ENCODE measurements at regions not wholly inside any gene's neighbourhood (a gene's known extent, or its start where the extent isn't known, plus 50 kb on each side); places are given as distances from the start of the nearest gene placed in this dataset.

GRCh38 chr2:6281524-6281923 is 584.2 kb downstream of the CMPK2 start:
- no peak for DNase-seq (ENCODE audit: low read depth, low spot score)

DNA sequence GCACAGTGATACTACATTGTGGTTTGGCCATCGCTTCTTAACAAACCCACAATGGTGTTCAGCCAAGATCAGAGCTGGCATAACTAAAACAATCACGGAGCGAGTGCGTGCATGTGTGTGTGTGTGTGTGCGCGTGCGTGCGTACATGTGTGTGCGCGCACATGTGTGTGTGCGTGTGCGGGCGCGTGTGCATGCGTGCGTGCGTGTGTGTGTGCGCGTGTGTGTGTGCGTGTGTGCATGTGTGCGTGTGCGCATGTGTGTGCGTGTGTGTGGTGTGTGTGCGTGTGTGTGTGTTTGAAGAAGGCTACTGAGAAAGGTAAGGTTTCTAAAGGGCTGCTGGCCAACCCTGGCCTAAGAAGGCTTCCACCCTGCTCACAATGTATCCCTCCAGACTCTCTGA is 582.4 kb downstream of the CMPK2 start:
- DNase-seq (ENCODE audit: low read depth, low spot score) = no peak

- no peak for DNase-seq (ENCODE audit: low read depth, low spot score)
These were observed 578.3 kb downstream of the CMPK2 start for GRCh38 chr2:6287406-6287805.

- no peak for DNase-seq (ENCODE audit: low read depth, low spot score)
These were observed 576.9 kb downstream of the CMPK2 start for GRCh38 chr2:6288791-6289190.

- no peak for DNase-seq (ENCODE audit: low read depth, low spot score)
These were observed 575.3 kb downstream of the CMPK2 start for GRCh38 chr2:6290217-6291015.

DNA sequence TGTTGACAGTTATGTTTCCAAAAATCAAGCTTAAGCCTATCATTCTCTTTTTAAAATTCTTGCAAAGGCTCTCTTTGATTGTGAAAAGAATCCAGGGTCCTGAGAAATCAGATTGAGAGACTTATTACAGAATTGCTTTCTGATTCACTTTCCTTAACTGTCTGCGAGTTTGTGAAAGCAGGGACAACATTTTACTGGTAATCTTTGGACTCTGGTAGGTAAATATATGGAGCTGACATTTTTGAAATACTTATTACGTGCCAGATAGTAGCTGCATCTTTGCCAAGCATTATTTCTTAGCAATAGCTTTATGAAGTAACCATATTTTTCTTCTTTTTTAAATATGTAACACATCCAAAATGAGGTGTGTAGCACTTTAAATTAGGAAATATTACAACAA is 570.9 kb downstream of the CMPK2 start:
- DNase-seq (ENCODE audit: low read depth, low spot score) = no peak

DNA sequence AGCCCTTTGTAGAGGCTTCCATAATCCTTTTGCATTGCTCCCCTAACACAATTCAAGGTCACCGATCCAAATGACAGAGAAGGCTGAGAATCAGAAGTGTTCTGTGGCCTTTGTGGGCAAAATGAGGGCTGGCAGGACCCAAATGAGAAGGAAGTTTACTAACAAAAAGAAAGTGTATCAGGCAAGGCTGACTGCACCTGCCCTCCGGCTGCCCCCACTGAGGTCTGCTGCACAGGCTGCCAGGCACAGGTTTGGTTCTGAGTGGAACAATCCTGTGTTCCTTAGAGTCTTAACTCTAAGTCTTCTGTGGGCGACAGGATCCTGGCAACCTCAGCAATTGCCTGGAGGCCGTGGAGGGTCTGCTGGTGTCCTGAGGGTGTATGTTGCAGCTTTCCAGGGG is 568.5 kb downstream of the CMPK2 start:
- DNase-seq (ENCODE audit: low read depth, low spot score) = no peak

DNA sequence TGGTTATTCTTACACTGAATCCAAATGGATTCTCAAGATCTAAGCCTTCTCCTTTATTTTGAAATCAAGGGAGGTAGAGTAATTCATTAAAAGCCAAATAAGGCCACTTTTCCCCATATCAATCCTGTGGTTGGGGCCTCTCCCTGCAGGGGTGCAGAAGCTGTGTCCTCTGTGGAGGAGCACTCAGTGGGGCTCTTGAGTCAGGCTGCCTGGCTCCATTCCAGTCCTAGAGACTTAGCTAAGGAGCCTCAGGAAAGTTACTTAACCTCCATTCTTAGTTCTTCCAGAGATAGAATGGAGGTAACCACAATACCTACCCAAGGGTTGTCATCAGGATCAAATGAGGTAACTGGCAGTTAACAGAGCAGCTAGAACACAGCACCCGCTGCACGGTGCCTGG is 564.3 kb downstream of the CMPK2 start:
- DNase-seq (ENCODE audit: low read depth, low spot score) = no peak

DNA sequence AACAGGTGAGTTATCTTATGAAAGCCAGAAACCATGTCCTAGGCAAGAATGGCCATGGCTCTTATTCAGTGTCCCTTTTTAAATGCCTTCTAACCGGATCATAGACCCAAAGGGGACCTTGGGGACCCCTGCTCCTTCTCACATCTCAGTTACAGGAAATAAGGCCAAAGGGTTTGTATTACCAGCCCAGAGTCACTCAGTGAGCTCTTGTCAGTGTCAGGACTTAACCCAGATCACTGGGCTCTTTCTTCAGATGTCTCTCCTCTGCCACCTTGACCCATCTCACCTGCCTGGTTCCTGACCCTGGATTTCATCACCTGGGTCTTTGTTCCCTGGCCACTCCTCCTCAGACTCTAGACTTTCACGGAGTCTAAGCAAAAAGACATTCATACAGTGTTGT is 556.7 kb downstream of the CMPK2 start:
- DNase-seq (ENCODE audit: low read depth, low spot score) = no peak

DNA sequence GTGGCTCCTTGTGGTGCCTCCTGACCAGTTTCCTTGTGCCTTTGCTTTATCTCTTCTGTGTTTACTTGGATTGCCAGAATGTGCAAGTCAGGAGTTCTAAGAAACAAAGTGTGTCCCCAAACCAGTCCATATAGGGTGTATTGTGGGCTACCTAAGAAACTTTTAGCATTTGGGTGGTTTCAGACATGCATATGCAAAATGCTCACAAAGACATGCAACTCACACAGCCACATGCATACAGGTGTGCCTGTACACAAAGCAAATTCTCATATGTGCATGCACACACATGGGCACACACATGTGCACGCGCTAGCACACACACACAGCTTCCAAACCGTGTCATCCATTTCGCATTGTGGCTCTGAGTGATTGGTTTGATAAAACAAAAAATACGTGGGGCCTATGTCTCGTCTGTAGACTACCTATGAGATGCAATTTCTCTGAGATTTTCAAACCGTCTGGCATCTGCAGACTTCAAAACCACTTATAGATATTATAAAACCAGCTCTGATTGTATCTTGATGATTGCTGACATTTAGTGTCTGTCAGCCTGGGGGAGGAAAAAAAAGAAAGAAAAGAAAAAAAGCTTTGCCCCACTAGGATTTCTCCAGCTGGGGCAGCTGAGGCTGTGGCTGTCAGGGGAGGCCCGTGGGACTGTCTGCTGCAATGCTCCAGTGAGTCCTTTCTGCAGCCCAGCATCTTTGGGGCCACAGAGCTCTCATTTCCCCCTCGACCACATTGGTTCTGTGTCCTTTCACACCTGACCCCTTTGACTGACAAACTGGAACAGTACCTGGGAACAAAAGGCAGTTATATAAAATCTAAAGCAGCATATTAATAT is 556.1 kb downstream of the CMPK2 start:
- DNase-seq (ENCODE audit: low read depth, low spot score) = no peak

GRCh38 chr2:6310256-6311215 is 555.2 kb downstream of the CMPK2 start:
- no peak for DNase-seq (ENCODE audit: low read depth, low spot score)

DNA sequence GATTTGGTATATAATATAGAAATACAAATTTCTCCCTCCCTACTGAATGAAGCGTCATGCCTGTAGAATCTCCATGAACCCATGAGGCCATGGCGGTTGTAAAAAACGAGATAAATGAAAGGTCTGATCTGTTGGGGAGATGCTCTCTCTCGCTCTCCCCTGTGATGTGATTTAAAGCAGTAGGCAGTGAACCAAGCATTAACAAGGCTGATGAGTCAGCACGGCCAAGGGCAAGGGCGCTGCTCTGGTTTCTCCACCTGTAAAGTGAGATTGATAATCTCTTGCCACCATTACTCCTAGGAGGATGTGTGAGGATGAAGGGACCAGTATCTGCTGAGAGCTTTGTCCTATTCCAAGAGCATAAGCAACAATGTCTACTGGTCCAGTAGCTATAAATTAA is 553.3 kb downstream of the CMPK2 start:
- DNase-seq (ENCODE audit: low read depth, low spot score) = no peak

- DNase-seq (ENCODE audit: low read depth, low spot score) = no peak
These were observed 551.3 kb downstream of the CMPK2 start for GRCh38 chr2:6314218-6314960.

- no peak for DNase-seq (ENCODE audit: low read depth, low spot score)
These were observed 540.1 kb downstream of the CMPK2 start for GRCh38 chr2:6325616-6326015.

DNA sequence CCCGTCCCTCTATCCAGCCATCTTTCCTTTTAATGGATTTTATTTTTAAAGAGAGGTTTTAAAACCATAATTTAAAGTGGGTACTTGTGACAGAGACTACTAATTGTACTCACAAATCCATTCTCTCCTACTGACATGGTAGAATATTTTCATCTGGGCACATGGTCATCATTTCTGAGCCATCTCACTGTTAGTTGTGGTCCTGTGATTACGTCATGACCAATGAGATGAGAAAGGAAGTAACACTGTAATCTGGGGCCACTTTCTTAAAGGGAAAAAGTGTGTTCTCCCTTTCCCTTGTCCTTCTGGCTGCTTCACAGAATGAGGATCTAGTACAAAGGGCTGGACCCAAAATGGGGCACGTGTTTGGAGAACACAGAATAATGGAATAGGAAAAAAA is 538.7 kb downstream of the CMPK2 start:
- no peak for DNase-seq (ENCODE audit: low read depth, low spot score)

- no peak for DNase-seq (ENCODE audit: low read depth, low spot score)
These were observed 528.8 kb downstream of the CMPK2 start for GRCh38 chr2:6336752-6337471.

DNA sequence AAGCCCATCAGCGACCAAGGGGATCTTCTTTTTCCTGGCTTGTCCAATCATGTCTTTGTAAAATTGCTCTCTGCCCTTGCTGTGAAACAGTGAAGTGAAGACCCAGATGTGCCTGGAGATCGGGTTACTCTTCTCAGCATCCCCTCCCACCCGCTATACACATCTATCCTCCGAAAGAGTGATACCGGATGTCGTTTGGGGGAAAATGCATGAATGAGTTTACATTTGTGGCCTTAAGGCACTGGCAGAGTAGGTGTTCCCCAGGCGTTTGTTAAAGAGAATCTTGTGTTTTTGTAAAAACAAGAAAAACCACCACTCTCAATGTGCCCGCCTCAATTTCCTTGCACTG is 528.3 kb downstream of the CMPK2 start:
- DNase-seq (ENCODE audit: low read depth, low spot score) = no peak

DNA sequence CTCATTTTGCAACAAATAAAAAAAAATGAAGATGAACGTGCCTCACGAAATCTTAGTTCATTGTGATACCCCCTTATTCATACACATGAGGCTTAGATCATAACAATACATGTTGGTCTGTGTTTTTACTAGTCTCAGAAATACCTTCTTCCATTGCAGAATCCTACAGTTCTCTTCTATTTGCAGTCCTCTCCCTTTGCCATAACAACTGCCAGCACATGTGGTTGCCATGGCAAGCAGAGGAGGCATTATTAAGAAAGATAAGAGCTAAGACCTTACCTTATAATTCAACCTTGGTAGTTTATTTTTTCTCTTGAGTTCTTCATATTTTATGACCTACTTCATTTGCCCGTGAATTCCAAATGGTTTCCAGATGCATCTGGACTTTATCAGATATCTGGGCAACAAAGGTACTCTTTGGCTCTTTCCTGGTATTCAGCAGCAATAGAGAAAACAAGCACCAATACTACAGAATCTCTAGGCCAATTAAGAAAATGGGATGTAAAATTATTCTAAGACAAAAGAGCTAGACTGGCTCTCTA is 524.0 kb downstream of the CMPK2 start:
- DNase-seq (ENCODE audit: low read depth, low spot score) = no peak

DNA sequence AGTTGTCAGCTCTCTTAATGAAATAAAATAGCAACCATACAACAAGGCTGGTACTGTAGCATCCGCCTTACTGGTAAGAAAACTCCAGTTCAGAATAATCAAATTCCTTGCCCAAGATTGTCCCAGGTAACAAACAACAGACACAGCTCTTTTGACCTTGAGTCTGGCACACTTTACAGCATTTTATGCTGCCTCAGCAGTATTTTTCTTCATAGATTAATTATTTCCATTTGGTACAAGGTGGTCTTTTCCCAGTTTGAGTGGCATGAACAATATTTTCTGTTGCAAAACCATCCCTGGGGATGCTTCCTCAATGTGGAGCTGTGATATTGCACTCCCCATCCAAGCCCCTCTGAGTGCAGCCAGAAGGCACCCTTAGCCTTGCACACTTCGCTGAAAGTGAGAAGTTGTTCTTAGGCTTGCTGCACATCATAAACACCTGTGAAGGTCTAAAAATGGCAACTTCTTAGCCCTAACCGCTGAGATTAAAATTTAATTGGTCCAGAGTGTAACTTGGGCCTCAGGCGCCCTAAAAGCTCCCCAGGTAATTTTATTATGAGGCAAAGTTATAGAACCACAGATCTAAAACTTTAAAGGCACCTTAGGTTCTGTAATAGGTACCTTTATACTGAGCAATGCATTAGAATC is 523.3 kb downstream of the CMPK2 start:
- DNase-seq (ENCODE audit: low read depth, low spot score) = no peak

- no peak for DNase-seq (ENCODE audit: low read depth, low spot score)
These were observed 522.6 kb downstream of the CMPK2 start for GRCh38 chr2:6343076-6343475.
